HepG2 (cell line): ENCODE measurements at regions not wholly inside any gene's neighbourhood (a gene's known extent, or its start where the extent isn't known, plus 50 kb on each side); places are given as distances from the start of the nearest gene placed in this dataset.
"Not testable (repeated sequence)": the region's sequence is repeated elsewhere in the genome, so short reads cannot be mapped to it uniquely, and the experiment has no call there.

Source experiments
- ATAC-seq: fragments of 200-7000 bp; cut with Tn5 transposase; 3 replicates; pipeline ENCODE4 v1.9.1; 2020; ENCODE audit warnings: mild to moderate bottlenecking, moderate library complexity
- BruUV-seq: library from RNA; stranded (reverse); fragments of 400-500 nt; replicated peaks from 2 replicates; lab custom pipeline; 2021; lab: Mats Ljungman, UMichigan
- CTCF ChIA-PET: fragments of 300-600 bp; formaldehyde crosslinking; extraction: SDS; loops from one replicate; lab custom pipeline; 2021; ENCODE audit warnings: low total read pairs, inconsistent platforms, low intra/inter-chr PET ratio; lab: Yijun Ruan, JAX
- POLR2A ChIA-PET: fragments of 350-600 bp; sonication (Branson Sonifier 250); formaldehyde crosslinking; loops from one replicate; lab custom pipeline; 2020; ENCODE audit warnings: antibody characterized with exemption, inconsistent platforms; lab: Yijun Ruan, JAX
- DNase-seq: peaks from one replicate; pipeline ENCODE4 v3.0.0-alpha.2; 2015; ENCODE audit warnings: low spot score
- FAIRE-seq: peaks from 3 replicates; lab custom pipeline; 2011; peaks lifted over from hg19 to GRCh38; lab: Jason Lieb, UNC
- H2AFZ ChIP-seq: one replicate; pipeline ENCODE4 v1.6.1; 2011; ENCODE audit warnings: low read length, inconsistent platforms
- H3K27ac ChIP-seq: fragments of 300-600 bp; 3 replicates; pipeline ENCODE4 v1.8.0; 2011; ENCODE audit warnings: mixed run types, mild to moderate bottlenecking, mixed read lengths, low read length, inconsistent platforms; ENCODE audit not compliant: insufficient read depth; ENCODE audit errors: extremely low read length
- H3K27me3 ChIP-seq, 2 experiments: fragments of 200-600 bp in 1 of 2; 2 replicates in 1 of 2; 3 replicates in 1 of 2; pipeline versions ENCODE4 v1.6.0 to v1.8.0; 2011; ENCODE audit warnings: low read length in 2 of 2, mild to moderate bottlenecking in 2 of 2, moderate library complexity in 2 of 2, inconsistent platforms in 1 of 2; ENCODE audit not compliant: insufficient read depth in 2 of 2, control insufficient read depth in 1 of 2
- H3K36me3 ChIP-seq, 2 experiments: fragments of 200-600 bp in 1 of 2; replicated peaks in 1 of 2; 2 replicates in 1 of 2; 3 replicates in 1 of 2; pipeline versions ENCODE4 v1.5.1 to v1.8.0; 2011; ENCODE audit warnings: low read length in 2 of 2, inconsistent platforms in 1 of 2; ENCODE audit not compliant: insufficient read depth in 2 of 2, control insufficient read depth in 1 of 2
- H3K4me1 ChIP-seq: 2 replicates; pipeline ENCODE4 v1.5.1; 2012; ENCODE audit warnings: low read length, inconsistent platforms; ENCODE audit not compliant: insufficient read depth
- H3K4me2 ChIP-seq: 2 replicates; pipeline ENCODE4 v1.6.0; 2011; ENCODE audit warnings: low read depth, low read length, inconsistent platforms
- H3K4me3 ChIP-seq, 3 experiments: fragments of 200-600 bp in 1 of 3; sonication (generic), shearing (Covaris generic) in 1 of 3; replicated peaks in 1 of 3; 2 replicates each; pipeline ENCODE4 v1.5.1; 2011 to 2016; ENCODE audit warnings: low read length in 3 of 3, inconsistent platforms in 2 of 3, low read depth in 2 of 3, mild to moderate bottlenecking in 2 of 3, control low read depth in 1 of 3, mixed read lengths in 1 of 3; ENCODE audit not compliant: insufficient read depth in 1 of 3
- H3K79me2 ChIP-seq: one replicate; pipeline ENCODE4 v1.6.1; 2011; ENCODE audit warnings: low read length, inconsistent platforms; ENCODE audit not compliant: insufficient read depth
- H3K9ac ChIP-seq: 2 replicates; pipeline ENCODE4 v1.6.0; 2011; ENCODE audit warnings: mild to moderate bottlenecking, low read depth, low read length, inconsistent platforms; ENCODE audit not compliant: insufficient read depth
- H3K9me3 ChIP-seq: 2 replicates; pipeline ENCODE4 v1.5.1; 2012; ENCODE audit warnings: mild to moderate bottlenecking, low read length
- H4K20me1 ChIP-seq: 2 replicates; pipeline ENCODE4 v1.6.0; 2011; ENCODE audit warnings: inconsistent platforms, mild to moderate bottlenecking, low read length, moderate library complexity; ENCODE audit not compliant: insufficient read depth
- WGBS: methylation state at CpG from one replicate; pipeline ENCODE4 v1.1.6; 2017; ENCODE audit warnings: low lambda C conversion rate; 5-methylcytosine and 5-hydroxymethylcytosine counted together
- in situ Hi-C: cut with HindIII; loops from 2 replicates; pipeline ENCODE4 v1.10.0; 2017; ENCODE audit warnings: low pct_unique_long_range_greater_than_20kb; ENCODE audit not compliant: extremely low pct_ligation_motif_present
- intact Hi-C: fragments of 100-400 bp; cut with micrococcal nuclease; formaldehyde crosslinking; loops from one replicate; pipeline ENCODE4 v1.10.0; 2022; ENCODE audit not compliant: unreplicated experiment

DNA sequence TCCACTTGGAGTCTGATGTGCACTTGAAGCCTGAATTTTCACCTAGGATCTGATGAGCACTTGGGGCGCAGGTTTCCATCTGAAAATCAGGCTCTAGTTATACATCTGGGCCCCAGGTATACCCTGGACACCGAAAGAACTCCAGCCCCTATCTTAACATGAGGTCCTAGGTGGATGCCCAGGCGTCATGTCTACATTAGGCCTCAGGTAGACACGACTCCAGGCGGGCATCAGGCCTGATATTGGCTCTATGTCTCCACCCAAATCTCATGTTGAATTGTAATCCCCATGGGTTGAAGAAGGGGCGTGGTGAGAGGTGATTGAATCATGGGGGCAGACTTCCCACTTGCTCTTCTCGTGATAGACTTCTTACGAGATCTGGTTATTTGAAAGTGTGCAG lies 1488.1 kb upstream of the TPTE start:
- intact Hi-C loops, BruUV-seq, H3K4me3 ChIP-seq, H3K4me1 ChIP-seq, H3K27ac ChIP-seq, H3K79me2 ChIP-seq, H3K27me3 ChIP-seq, H2AFZ ChIP-seq, H3K4me2 ChIP-seq, in situ Hi-C loops, H3K36me3 ChIP-seq, FAIRE-seq, POLR2A ChIA-PET, ATAC-seq, DNase-seq, H4K20me1 ChIP-seq, CTCF ChIA-PET, H3K9ac ChIP-seq: not testable (repeated sequence)
- 2% methylated on average over 7 of the region's 8 CpGs for WGBS
- peaks cover 23% of the 10 kb centered on the region for H3K9me3 ChIP-seq

DNA sequence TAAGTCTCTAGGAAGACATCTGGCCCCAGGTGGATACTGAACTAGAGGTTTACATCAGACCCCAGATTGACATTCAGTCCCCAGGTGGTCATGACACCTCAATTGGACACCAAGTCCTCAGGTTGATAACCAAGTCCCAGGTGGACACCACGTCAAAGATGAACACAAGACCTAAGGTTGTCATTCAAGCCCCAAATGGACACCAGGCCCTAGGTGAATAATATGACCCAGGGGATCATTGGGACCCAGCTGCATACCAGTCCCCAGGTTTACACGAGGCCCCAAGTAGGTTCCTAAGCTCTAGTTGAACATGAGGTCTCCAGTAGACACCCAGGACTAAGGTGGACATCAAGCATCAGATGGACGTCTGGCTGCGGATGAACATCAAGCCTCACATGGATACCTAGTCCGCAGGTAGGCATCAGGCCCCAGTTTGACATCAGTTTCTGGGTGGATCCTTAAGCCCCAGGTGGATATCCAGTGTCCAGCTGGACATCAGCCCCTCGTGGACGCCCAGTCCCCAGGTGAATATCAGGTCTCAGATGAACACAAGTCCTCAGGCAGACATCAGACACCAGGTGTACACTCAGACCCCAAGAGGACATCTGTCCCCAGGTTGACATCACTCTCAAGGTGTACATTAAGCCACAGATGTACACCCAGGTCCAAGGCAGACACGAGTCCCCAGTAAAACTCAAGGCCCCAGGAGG lies 1486.7 kb upstream of the TPTE start:
- H4K20me1 ChIP-seq, in situ Hi-C loops, H3K27ac ChIP-seq, H3K4me2 ChIP-seq, CTCF ChIA-PET, FAIRE-seq, H3K36me3 ChIP-seq, intact Hi-C loops, H3K4me3 ChIP-seq, DNase-seq, H3K27me3 ChIP-seq, H3K9ac ChIP-seq, H2AFZ ChIP-seq, ATAC-seq, H3K79me2 ChIP-seq, BruUV-seq, H3K4me1 ChIP-seq, POLR2A ChIA-PET: not testable (repeated sequence)
- peaks cover 12% of the 10 kb centered on the region for H3K9me3 ChIP-seq
- 0% methylated on average over 3 of the region's 8 CpGs for WGBS

DNA sequence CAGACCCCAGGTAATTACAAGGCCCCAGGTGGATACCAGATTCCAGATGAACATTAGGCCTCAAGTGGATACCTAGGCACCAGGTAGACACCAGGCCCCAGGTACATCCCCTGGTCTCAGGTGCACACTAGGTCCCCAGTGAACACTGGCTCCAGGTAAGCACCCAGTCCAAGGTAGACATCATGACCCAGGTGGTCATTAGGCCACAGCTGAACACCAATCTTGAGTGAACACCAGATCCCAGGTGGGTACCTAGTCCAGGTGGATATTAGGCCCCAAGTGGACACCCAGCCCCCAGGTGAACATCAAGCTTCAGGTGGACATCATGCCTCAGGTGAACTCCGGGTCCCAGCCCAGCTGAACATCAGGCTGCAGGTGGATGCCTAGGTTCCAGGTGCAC lies 1486.2 kb upstream of the TPTE start:
- H4K20me1 ChIP-seq, DNase-seq, H3K9ac ChIP-seq, ATAC-seq, H3K9me3 ChIP-seq, BruUV-seq, H3K4me1 ChIP-seq, in situ Hi-C loops, intact Hi-C loops, H3K79me2 ChIP-seq, FAIRE-seq, H2AFZ ChIP-seq, H3K27me3 ChIP-seq, CTCF ChIA-PET, POLR2A ChIA-PET, H3K27ac ChIP-seq, H3K4me2 ChIP-seq, H3K4me3 ChIP-seq, H3K36me3 ChIP-seq: not testable (repeated sequence)
- 0% methylated on average over 1 of the region's 1 CpG for WGBS

DNA sequence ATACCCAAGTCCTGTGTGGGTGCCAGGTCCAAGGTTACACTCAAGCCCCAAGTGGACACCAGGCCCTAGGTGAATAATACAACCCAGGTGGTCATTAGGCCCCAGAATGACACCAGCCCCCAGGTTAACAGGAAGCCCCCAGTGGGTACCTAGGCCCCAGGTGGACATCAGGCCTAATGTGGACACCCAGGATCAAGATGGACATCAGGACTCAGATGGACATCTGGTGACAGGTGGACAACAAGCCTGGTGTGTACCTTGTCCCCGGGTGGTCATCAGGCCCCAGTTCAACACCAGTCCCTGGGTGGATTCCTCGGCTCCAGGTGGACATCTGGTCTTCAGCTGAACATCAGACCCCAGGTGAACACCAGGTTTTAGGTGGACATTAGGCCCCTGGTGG lies 1485.4 kb upstream of the TPTE start:
- intact Hi-C loops, H2AFZ ChIP-seq, H3K9me3 ChIP-seq, CTCF ChIA-PET, FAIRE-seq, H3K9ac ChIP-seq, H4K20me1 ChIP-seq, H3K79me2 ChIP-seq, in situ Hi-C loops, H3K27ac ChIP-seq, POLR2A ChIA-PET, BruUV-seq, ATAC-seq, H3K4me1 ChIP-seq, H3K4me3 ChIP-seq, H3K27me3 ChIP-seq, H3K4me2 ChIP-seq, H3K36me3 ChIP-seq, DNase-seq: not testable (repeated sequence)
- WGBS = 0% methylated on average over 1 of the region's 2 CpGs
